ENCODE measurements at regions not wholly inside any gene's neighbourhood (a gene's known extent, or its start where the extent isn't known, plus 50 kb on each side); places are given as distances from the start of the nearest gene placed in this dataset.
A peak's percentile ranks its signal among the peaks of the same experiment; 100 is the strongest.
"Not testable (repeated sequence)": the region's sequence is repeated elsewhere in the genome, so short reads cannot be mapped to it uniquely, and the experiment has no call there.

GRCh38 chr5:23721336-23721735, 213.9 kb downstream of the PRDM9 start:
- no peak for DNase-seq (ENCODE audit: low read depth)

- DNase-seq (ENCODE audit: low read depth), result no peak
Measured at GRCh38 chr5:23727271-23727670, 219.9 kb downstream of the PRDM9 start.

- no peak for DNase-seq (ENCODE audit: low read depth)
Measured at GRCh38 chr5:23730023-23730422, 222.6 kb downstream of the PRDM9 start.

GRCh38 chr5:23740029-23740428, 232.6 kb downstream of the PRDM9 start:
- DNase-seq (ENCODE audit: low read depth), result no peak

- no peak for DNase-seq (ENCODE audit: low read depth)
Measured at GRCh38 chr5:23742701-23743100, 235.3 kb downstream of the PRDM9 start.

- no peak for DNase-seq (ENCODE audit: low read depth)
Measured at GRCh38 chr5:23755906-23756305, 248.5 kb downstream of the PRDM9 start.

GRCh38 chr5:23756779-23757178, 249.4 kb downstream of the PRDM9 start:
- DNase-seq (ENCODE audit: low read depth), result no peak

GRCh38 chr5:23763170-23763569, 255.8 kb downstream of the PRDM9 start:
- DNase-seq (ENCODE audit: low read depth), result no peak

- no peak for DNase-seq (ENCODE audit: low read depth)
Measured at GRCh38 chr5:23776684-23777083, 269.3 kb downstream of the PRDM9 start.

- DNase-seq (ENCODE audit: low read depth), result not testable (repeated sequence)
Measured at GRCh38 chr5:23800307-23800706, 292.9 kb downstream of the PRDM9 start.

- DNase-seq (ENCODE audit: low read depth), result peak; percentile 84
Measured at GRCh38 chr5:23820765-23821471, 313.5 kb downstream of the PRDM9 start.

- DNase-seq (ENCODE audit: low read depth), result no peak
Measured at GRCh38 chr5:23823521-23823920, 316.1 kb downstream of the PRDM9 start.

- no peak for DNase-seq (ENCODE audit: low read depth)
Measured at GRCh38 chr5:23825196-23825595, 317.8 kb downstream of the PRDM9 start.

- no peak for DNase-seq (ENCODE audit: low read depth)
Measured at GRCh38 chr5:23840083-23840482, 332.7 kb downstream of the PRDM9 start.

- DNase-seq (ENCODE audit: low read depth), result no peak
Measured at GRCh38 chr5:23864786-23865185, 357.4 kb downstream of the PRDM9 start.

GRCh38 chr5:23877847-23878246, 370.4 kb downstream of the PRDM9 start:
- DNase-seq (ENCODE audit: low read depth), result no peak

- DNase-seq (ENCODE audit: low read depth), result no peak
Measured at GRCh38 chr5:23884405-23885031, 377.1 kb downstream of the PRDM9 start.

- DNase-seq (ENCODE audit: low read depth), result no peak
Measured at GRCh38 chr5:23893561-23893960, 386.2 kb downstream of the PRDM9 start.

GRCh38 chr5:23895614-23896013, 388.2 kb downstream of the PRDM9 start:
- DNase-seq (ENCODE audit: low read depth), result no peak

GRCh38 chr5:23930985-23931384, 423.6 kb downstream of the PRDM9 start:
- DNase-seq (ENCODE audit: low read depth), result no peak

GRCh38 chr5:23951261-23951928, 444.0 kb downstream of the PRDM9 start:
- DNase-seq (ENCODE audit: low read depth), result not testable (repeated sequence)

- DNase-seq (ENCODE audit: low read depth), result no peak
Measured at GRCh38 chr5:23963449-23963848, 456.0 kb downstream of the PRDM9 start.

- no peak for DNase-seq (ENCODE audit: low read depth)
Measured at GRCh38 chr5:23977365-23977764, 470.0 kb downstream of the PRDM9 start.

Data from HS-5 (cell line).